Skeletal muscle tissue (tissue), 3 donors: ENCODE measurements at regions not wholly inside any gene's neighbourhood (a gene's known extent, or its start where the extent isn't known, plus 50 kb on each side); places are given as distances from the start of the nearest gene placed in this dataset.
"Not testable (repeated sequence)": the region's sequence is repeated elsewhere in the genome, so short reads cannot be mapped to it uniquely, and the experiment has no call there.

Experiments
- H3K27ac ChIP-seq: one replicate; pipeline ENCODE4 v1.7.0; 2013; ENCODE audit warnings: mild to moderate bottlenecking, low read depth, low read length, inconsistent platforms
- H3K27me3 ChIP-seq, 3 donors: one replicate each; pipeline ENCODE4 v1.7.0; 2013; ENCODE audit warnings: low read length in 3 of 3; ENCODE audit not compliant: control insufficient read depth in 3 of 3, insufficient read depth in 3 of 3
- H3K36me3 ChIP-seq, 3 donors: one replicate each; pipeline ENCODE4 v1.7.0; 2013; ENCODE audit warnings: low read length in 3 of 3; ENCODE audit not compliant: control insufficient read depth in 3 of 3, insufficient read depth in 3 of 3
- H3K4me1 ChIP-seq, 3 donors: one replicate each; pipeline ENCODE4 v1.7.0; 2013; ENCODE audit warnings: low read length in 3 of 3, mild to moderate bottlenecking in 3 of 3; ENCODE audit not compliant: control insufficient read depth in 3 of 3, insufficient read depth in 3 of 3
- H3K4me3 ChIP-seq, 3 donors: one replicate each; pipeline ENCODE4 v1.7.0; 2013; ENCODE audit warnings: low read length in 3 of 3
- H3K9ac ChIP-seq, 3 donors: one replicate each; pipeline ENCODE4 v1.7.0; 2013; ENCODE audit warnings: low read length in 3 of 3, mild to moderate bottlenecking in 3 of 3, moderate library complexity in 2 of 3, low read depth in 1 of 3
- H3K9me3 ChIP-seq, 3 donors: one replicate each; pipeline ENCODE4 v1.7.0; 2013; ENCODE audit warnings: low read length in 3 of 3; ENCODE audit not compliant: control insufficient read depth in 3 of 3
- donor health status: Osteomylitis.

GRCh38 chr6:40832691-40833090 is 206.3 kb downstream of the UNC5CL start:
- Histone ChIP-seq H3K9ac (no peak overlapping the region), H3K36me3 (no peaks in the 10 kb centered on the region), H3K4me1 (no peaks in the 10 kb centered on the region), H3K27me3 (no peaks in the 10 kb centered on the region), H3K9me3 (no peaks in the 10 kb centered on the region), H3K4me3 (no peak overlapping the region), H3K27ac (no peak overlapping the region)

- H3K27me3 ChIP-seq = no peaks in the 10 kb centered on the region
- no peaks in the 10 kb centered on the region for H3K36me3 ChIP-seq
- H3K9me3 ChIP-seq = no peaks in the 10 kb centered on the region
- H3K4me3 ChIP-seq = no peak overlapping the region
- no peaks in the 10 kb centered on the region for H3K4me1 ChIP-seq
- H3K27ac ChIP-seq = no peak overlapping the region
- H3K9ac ChIP-seq = no peak overlapping the region
These were observed 207.6 kb downstream of the UNC5CL start for GRCh38 chr6:40831381-40831780.

GRCh38 chr6:40825102-40825501 is 213.9 kb downstream of the UNC5CL start:
- no peaks in the 10 kb centered on the region for H3K9me3 ChIP-seq
- H3K27ac ChIP-seq = no peak overlapping the region
- H3K27me3 ChIP-seq = no peaks in the 10 kb centered on the region
- H3K9ac ChIP-seq = no peak overlapping the region
- H3K4me3 ChIP-seq = no peak overlapping the region
- H3K4me1 ChIP-seq = peaks cover 0 to 6% (median 0%) of the 10 kb centered on the region in 3 donors
- no peaks in the 10 kb centered on the region for H3K36me3 ChIP-seq

- H3K4me1 ChIP-seq, H3K4me3 ChIP-seq, H3K27ac ChIP-seq, H3K9me3 ChIP-seq, H3K27me3 ChIP-seq, H3K36me3 ChIP-seq, H3K9ac ChIP-seq: not testable (repeated sequence)
These were observed 214.8 kb downstream of the UNC5CL start for GRCh38 chr6:40823917-40824891.

- Histone ChIP-seq H3K4me3 (no peak overlapping the region), H3K27me3 (no peaks in the 10 kb centered on the region), H3K4me1 (peaks cover 0 to 14% (median 6%) of the 10 kb centered on the region in 3 donors), H3K27ac (no peak overlapping the region), H3K36me3 (no peaks in the 10 kb centered on the region), H3K9me3 (no peaks in the 10 kb centered on the region), H3K9ac (no peak overlapping the region)
These were observed 216.4 kb downstream of the UNC5CL start for GRCh38 chr6:40822619-40823018.

GRCh38 chr6:40819182-40819834 is 219.7 kb downstream of the UNC5CL start:
- Histone ChIP-seq H3K27ac (no peak overlapping the region), H3K36me3 (no peaks in the 10 kb centered on the region), H3K4me1 (peaks cover 0 to 8% (median 6%) of the 10 kb centered on the region in 3 donors), H3K4me3 (no peak overlapping the region), H3K27me3 (no peaks in the 10 kb centered on the region), H3K9ac (no peak overlapping the region), H3K9me3 (no peaks in the 10 kb centered on the region)

- Histone ChIP-seq H3K27ac (no peak overlapping the region), H3K9ac (no peak overlapping the region), H3K4me3 (no peak overlapping the region), H3K27me3 (no peaks in the 10 kb centered on the region), H3K36me3 (no peaks in the 10 kb centered on the region), H3K4me1 (peaks cover 0 to 8% (median 6%) of the 10 kb centered on the region in 3 donors), H3K9me3 (no peaks in the 10 kb centered on the region)
These were observed 221.7 kb downstream of the UNC5CL start for GRCh38 chr6:40817369-40817768.

- Histone ChIP-seq H3K4me1 (peaks cover 0 to 8% (median 6%) of the 10 kb centered on the region in 3 donors), H3K27me3 (no peaks in the 10 kb centered on the region), H3K36me3 (no peaks in the 10 kb centered on the region), H3K27ac (no peak overlapping the region), H3K4me3 (no peak overlapping the region), H3K9me3 (no peaks in the 10 kb centered on the region), H3K9ac (no peak overlapping the region)
These were observed 222.4 kb downstream of the UNC5CL start for GRCh38 chr6:40816601-40817000.

GRCh38 chr6:40815731-40816130 is 223.3 kb downstream of the UNC5CL start:
- Histone ChIP-seq H3K4me3 (no peak overlapping the region), H3K27me3 (no peaks in the 10 kb centered on the region), H3K36me3 (no peaks in the 10 kb centered on the region), H3K4me1 (peaks cover 0 to 8% (median 6%) of the 10 kb centered on the region in 3 donors), H3K27ac (no peak overlapping the region), H3K9ac (no peak overlapping the region), H3K9me3 (no peaks in the 10 kb centered on the region)

- Histone ChIP-seq H3K4me1 (peaks cover 0 to 11% (median 4%) of the 10 kb centered on the region in 3 donors), H3K9ac (no peak overlapping the region), H3K27me3 (no peaks in the 10 kb centered on the region), H3K36me3 (no peaks in the 10 kb centered on the region), H3K9me3 (no peaks in the 10 kb centered on the region), H3K27ac (no peak overlapping the region), H3K4me3 (no peak overlapping the region)
These were observed 223.0 kb upstream of the LRFN2 start for GRCh38 chr6:40810171-40810570.
